GM12878 (cell line): ENCODE measurements at regions not wholly inside any gene's neighbourhood (a gene's known extent, or its start where the extent isn't known, plus 50 kb on each side); places are given as distances from the start of the nearest gene placed in this dataset.

Experiments used
- ATAC-seq: fragments of 200-7000 bp; cut with Tn5 transposase; 3 replicates; pipeline ENCODE4 v1.9.1; 2020; ENCODE audit warnings: mild to moderate bottlenecking, moderate library complexity
- BruUV-seq: library from RNA; stranded (reverse); fragments of 400-500 nt; replicated peaks from 2 replicates; lab custom pipeline; 2021; lab: Mats Ljungman, UMichigan
- CTCF ChIA-PET: fragments of 300-600 bp; sonication (Branson Sonifier 250); formaldehyde crosslinking; extraction: SDS; loops from one replicate; lab custom pipeline; 2021; ENCODE audit warnings: inconsistent platforms; lab: Yijun Ruan, JAX
- POLR2A ChIA-PET: fragments of 350-600 bp; formaldehyde crosslinking; extraction: SDS; loops from one replicate; lab custom pipeline; 2021; ENCODE audit warnings: inconsistent platforms; lab: Charles Lee
- RAD21 ChIA-PET: fragments of 300-600 bp; sonication (Branson Sonifier 250); formaldehyde crosslinking; loops from one replicate; lab custom pipeline; 2023; ENCODE audit warnings: antibody characterized with exemption; ENCODE audit not compliant: unreplicated experiment; lab: Charles Lee
- SMC1A ChIA-PET: fragments of 300-600 bp; sonication (Branson Sonifier 250); formaldehyde crosslinking; loops from one replicate; lab custom pipeline; 2023; ENCODE audit not compliant: unreplicated experiment, uncharacterized antibody; lab: Charles Lee
- DNase-seq: peaks from one replicate; pipeline ENCODE4 v3.0.0-alpha.2; 2011; ENCODE audit warnings: low read depth, low spot score
- FAIRE-seq: peaks from 3 replicates; lab custom pipeline; 2011; peaks lifted over from hg19 to GRCh38; lab: Jason Lieb, UNC
- H2AFZ ChIP-seq: 2 replicates; pipeline ENCODE4 v1.6.0; 2011; ENCODE audit warnings: low read depth, low read length, control low read depth; ENCODE audit not compliant: control insufficient read depth
- H3K27ac ChIP-seq: 2 replicates; pipeline ENCODE4 v1.5.1; 2011; ENCODE audit warnings: control low read depth; ENCODE audit not compliant: control insufficient read depth, insufficient read depth
- H3K27me3 ChIP-seq, 2 experiments: replicated peaks in 1 of 2; 2 replicates each; pipeline versions ENCODE4 v1.6.0 to v1.6.1; 2011; ENCODE audit warnings: low read length in 1 of 2; ENCODE audit not compliant: control insufficient read depth in 2 of 2, insufficient read depth in 2 of 2
- H3K36me3 ChIP-seq, 2 experiments: 2 replicates each; pipeline ENCODE4 v1.5.1; 2011; ENCODE audit warnings: low read length in 1 of 2; ENCODE audit not compliant: control insufficient read depth in 2 of 2, insufficient read depth in 2 of 2
- H3K4me1 ChIP-seq: 2 replicates; pipeline ENCODE4 v1.6.1; 2011; ENCODE audit warnings: mild to moderate bottlenecking, low read length, moderate library complexity, mixed read lengths; ENCODE audit not compliant: control insufficient read depth, insufficient read depth
- H3K4me2 ChIP-seq: 2 replicates; pipeline ENCODE4 v1.6.0; 2011; ENCODE audit warnings: control low read depth; ENCODE audit not compliant: control insufficient read depth, insufficient read depth
- H3K4me3 ChIP-seq: fragments of 200-600 bp; sonication (generic); 2 replicates; pipeline ENCODE4 v1.5.1; 2016
- H3K79me2 ChIP-seq: 2 replicates; pipeline ENCODE4 v1.6.0; 2011; ENCODE audit warnings: low read length; ENCODE audit not compliant: control insufficient read depth, insufficient read depth
- H3K9ac ChIP-seq: 2 replicates; pipeline ENCODE4 v1.8.0; 2011; ENCODE audit warnings: low read length, control low read depth, mixed read lengths; ENCODE audit not compliant: control insufficient read depth, insufficient read depth
- H3K9me3 ChIP-seq: replicated peaks from 3 replicates; pipeline ENCODE4 v1.5.1; 2011; ENCODE audit warnings: mild to moderate bottlenecking, low read length; ENCODE audit not compliant: control insufficient read depth, insufficient read depth
- H4K20me1 ChIP-seq: 2 replicates; pipeline ENCODE4 v1.6.0; 2011; ENCODE audit not compliant: control insufficient read depth, insufficient read depth
- JUNB ChIP-seq: IDR thresholded peaks from 2 replicates; pipeline ENCODE4 v1.6.1; 2016; ENCODE audit warnings: antibody characterized with exemption, mild to moderate bottlenecking
- NFIC ChIP-seq: IDR thresholded peaks from 2 replicates; pipeline ENCODE4 v1.6.1; 2012; ENCODE audit warnings: low read depth, mild to moderate bottlenecking, inconsistent platforms, low read length, moderate library complexity
- SKIL ChIP-seq: fragments of 450-650 bp; IDR thresholded peaks from 2 replicates; pipeline ENCODE4 v1.6.1; 2017; ENCODE audit warnings: mild to moderate bottlenecking, low read depth, inconsistent platforms; ENCODE audit not compliant: poor library complexity, severe bottlenecking
- SMC3 ChIP-seq: IDR thresholded peaks from 2 replicates; pipeline ENCODE4 v1.6.1; 2011; ENCODE audit warnings: low read length, improper control_type of control experiment, borderline replicate concordance
- WGBS: methylation state at CpG from one replicate; pipeline ENCODE4 v1.1.6; 2016; ENCODE audit warnings: low lambda C conversion rate; ENCODE audit not compliant: insufficient replicate concordance, insufficient coverage; ENCODE audit errors: missing lambda C conversion rate; 5-methylcytosine and 5-hydroxymethylcytosine counted together
- in situ Hi-C: fragments of 300-500 bp; cut with MboI; formaldehyde crosslinking; loops from 9 replicates; pipeline ENCODE4 v1.14.3; 2018; ENCODE audit warnings: mixed read lengths
- intact Hi-C: fragments of 100-400 bp; cut with micrococcal nuclease; formaldehyde crosslinking; loops from one replicate; pipeline ENCODE4 v1.14.2; 2022; ENCODE audit not compliant: unreplicated experiment
- TF ChIP-seq, protein P1 (sequence below): IDR thresholded peaks from 2 replicates; pipeline ENCODE4 v1.6.1; 2011; ENCODE audit warnings: borderline replicate concordance, low read depth, mild to moderate bottlenecking, moderate library complexity, low read length; ENCODE audit not compliant: insufficient read depth, poor library complexity, severe bottlenecking

DNA sequence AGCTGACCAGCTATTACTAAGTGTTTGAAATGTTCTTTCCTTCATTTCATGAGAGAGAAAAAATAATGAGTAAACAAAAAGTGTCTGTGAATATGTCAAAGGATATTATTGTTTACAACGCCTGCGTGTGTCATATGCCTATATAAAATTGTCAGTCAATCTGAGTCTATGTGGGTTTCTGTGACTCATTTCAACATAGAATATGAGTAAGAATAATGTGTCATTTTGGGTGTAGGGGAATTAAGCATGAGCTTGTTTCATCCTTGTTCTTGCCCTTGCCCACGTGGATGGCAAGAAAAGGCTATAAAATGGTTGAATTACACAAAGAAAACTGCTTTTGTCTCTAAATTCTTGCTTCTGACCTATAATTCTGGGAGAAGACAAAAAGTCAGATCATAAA lies 466.0 kb downstream of the PTH2R start:
- H3K4me2 ChIP-seq = no peak overlapping the region
- no peak overlapping the region for H3K27ac ChIP-seq
- ChIA-PET CTCF (no interaction called here), RAD21 (no interaction called here), POLR2A (no interaction called here), SMC1A (no interaction called here)
- BruUV-seq = no TSS peak
- DNase-seq (no peak), ATAC-seq (peak; percentile 50), FAIRE-seq (no peak)
- H3K9me3 ChIP-seq = no peaks in the 10 kb centered on the region
- H4K20me1 ChIP-seq = no peaks in the 10 kb centered on the region
- WGBS = 1% methylated on average over 3 of the region's 3 CpGs
- no peak overlapping the region for H2AFZ ChIP-seq
- no peak overlapping the region for H3K4me3 ChIP-seq
- TF ChIP-seq NFIC (peak; percentile 49), SKIL (no peak), SMC3 (no peak), JUNB (peak; percentile 63)
- TF ChIP-seq, protein P1, sequence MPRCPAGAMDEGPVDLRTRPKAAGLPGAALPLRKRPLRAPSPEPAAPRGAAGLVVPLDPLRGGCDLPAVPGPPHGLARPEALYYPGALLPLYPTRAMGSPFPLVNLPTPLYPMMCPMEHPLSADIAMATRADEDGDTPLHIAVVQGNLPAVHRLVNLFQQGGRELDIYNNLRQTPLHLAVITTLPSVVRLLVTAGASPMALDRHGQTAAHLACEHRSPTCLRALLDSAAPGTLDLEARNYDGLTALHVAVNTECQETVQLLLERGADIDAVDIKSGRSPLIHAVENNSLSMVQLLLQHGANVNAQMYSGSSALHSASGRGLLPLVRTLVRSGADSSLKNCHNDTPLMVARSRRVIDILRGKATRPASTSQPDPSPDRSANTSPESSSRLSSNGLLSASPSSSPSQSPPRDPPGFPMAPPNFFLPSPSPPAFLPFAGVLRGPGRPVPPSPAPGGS = peak; percentile 56
- no peak overlapping the region for H3K9ac ChIP-seq
- in situ Hi-C loops (no loop called here), intact Hi-C loops (no loop called here)
- H3K36me3 ChIP-seq = no peaks in the 10 kb centered on the region
- H3K4me1 ChIP-seq = no peaks in the 10 kb centered on the region
- H3K27me3 ChIP-seq = no peaks in the 10 kb centered on the region
- H3K79me2 ChIP-seq = no peaks in the 10 kb centered on the region
